PC-3 (cell line): ENCODE measurements at regions not wholly inside any gene's neighbourhood (a gene's known extent, or its start where the extent isn't known, plus 50 kb on each side); places are given as distances from the start of the nearest gene placed in this dataset.
A peak's percentile ranks its signal among the peaks of the same experiment; 100 is the strongest.

Experiments
- ATAC-seq: fragments of 200-7000 bp; cut with Tn5 transposase; 2 replicates; pipeline ENCODE4 v1.9.1; 2020; ENCODE audit warnings: mild to moderate bottlenecking, moderate library complexity
- BruUV-seq: library from RNA; stranded (reverse); fragments of 400-500 nt; replicated peaks from 2 replicates; lab custom pipeline; 2021; lab: Mats Ljungman, UMichigan
- CTCF ChIA-PET: fragments of 300-600 bp; sonication (Branson Sonifier 250); formaldehyde crosslinking; loops from one replicate; lab custom pipeline; 2022; ENCODE audit warnings: antibody characterized with exemption; lab: Charles Lee
- POLR2A ChIA-PET: fragments of 300-600 bp; sonication (Branson Sonifier 250); formaldehyde crosslinking; loops from one replicate; lab custom pipeline; 2022; ENCODE audit warnings: antibody characterized with exemption; ENCODE audit not compliant: unreplicated experiment; lab: Charles Lee
- DNase-seq: peaks from one replicate; pipeline ENCODE4 v3.0.0-alpha.2; 2015
- H2AFZ ChIP-seq: fragments of 300-600 bp; sonication (generic); 2 replicates; pipeline ENCODE4 v1.6.0; 2016; ENCODE audit warnings: antibody characterized with exemption, low read length
- H3F3A ChIP-seq: fragments of 300-600 bp; sonication (generic); one replicate; pipeline ENCODE4 v1.6.0; 2017; ENCODE audit warnings: antibody characterized with exemption, low read length, control low read depth, mild to moderate bottlenecking; ENCODE audit not compliant: unreplicated experiment
- H3K27ac ChIP-seq: fragments of 300-600 bp; sonication (generic); 2 replicates; pipeline ENCODE4 v1.5.1; 2016; ENCODE audit warnings: mild to moderate bottlenecking, low read length
- H3K27me3 ChIP-seq: fragments of 300-600 bp; sonication (generic); 2 replicates; pipeline ENCODE4 v1.6.1; 2016; ENCODE audit warnings: low read length, mixed read lengths
- H3K36me3 ChIP-seq: fragments of 300-600 bp; sonication (generic); 2 replicates; pipeline ENCODE4 v1.6.1; 2016; ENCODE audit warnings: low read depth, mixed run types, low read length, mixed read lengths
- H3K4me1 ChIP-seq: fragments of 300-600 bp; sonication (generic); 2 replicates; pipeline ENCODE4 v1.5.1; 2016; ENCODE audit warnings: low read length; ENCODE audit not compliant: insufficient read depth
- H3K4me2 ChIP-seq: fragments of 300-600 bp; sonication (generic); 2 replicates; pipeline ENCODE4 v1.6.0; 2016; ENCODE audit warnings: low read length
- H3K4me3 ChIP-seq: fragments of 300-600 bp; sonication (generic); 2 replicates; pipeline ENCODE4 v1.5.1; 2016; ENCODE audit warnings: mild to moderate bottlenecking, low read length, mixed read lengths
- H3K79me2 ChIP-seq: fragments of 300-600 bp; sonication (generic); 2 replicates; pipeline ENCODE4 v1.6.1; 2017; ENCODE audit warnings: low read length, mixed read lengths
- H3K9ac ChIP-seq: fragments of 300-600 bp; sonication (generic); 2 replicates; pipeline ENCODE4 v1.6.0; 2016; ENCODE audit warnings: mild to moderate bottlenecking, low read length
- H3K9me2 ChIP-seq: fragments of 300-600 bp; sonication (generic); replicated peaks from 2 replicates; pipeline ENCODE4 v1.6.1; 2016; ENCODE audit warnings: mixed run types, low read length, mixed read lengths
- H3K9me3 ChIP-seq: fragments of 300-600 bp; sonication (generic); 2 replicates; pipeline ENCODE4 v1.6.1; 2016; ENCODE audit warnings: low read length, mixed read lengths
- H4K20me1 ChIP-seq: fragments of 300-600 bp; sonication (generic); 2 replicates; pipeline ENCODE4 v1.6.1; 2016; ENCODE audit warnings: low read length, mixed read lengths
- EZH2 ChIP-seq: fragments of 300-600 bp; sonication (generic); IDR thresholded peaks from one replicate; pipeline ENCODE4 v1.6.1; 2017; ENCODE audit warnings: antibody characterized with exemption, mild to moderate bottlenecking, low read length; ENCODE audit not compliant: unreplicated experiment
- EZH2phosphoT487 ChIP-seq: fragments of 300-600 bp; sonication (generic); IDR thresholded peaks from 2 replicates; pipeline ENCODE4 v1.6.1; 2018; ENCODE audit warnings: mild to moderate bottlenecking, antibody characterized with exemption, low read length, borderline replicate concordance
- intact Hi-C: fragments of 100-400 bp; cut with micrococcal nuclease; formaldehyde crosslinking; loops from 2 replicates; pipeline ENCODE4 v1.9.0; 2023
- TF ChIP-seq, protein P1 (sequence below): fragments of 300-600 bp; sonication (generic); conservative IDR thresholded peaks from 2 replicates; pipeline ENCODE4 v1.5.1; 2017; ENCODE audit warnings: antibody characterized with exemption, low read depth, mild to moderate bottlenecking, low read length

DNA sequence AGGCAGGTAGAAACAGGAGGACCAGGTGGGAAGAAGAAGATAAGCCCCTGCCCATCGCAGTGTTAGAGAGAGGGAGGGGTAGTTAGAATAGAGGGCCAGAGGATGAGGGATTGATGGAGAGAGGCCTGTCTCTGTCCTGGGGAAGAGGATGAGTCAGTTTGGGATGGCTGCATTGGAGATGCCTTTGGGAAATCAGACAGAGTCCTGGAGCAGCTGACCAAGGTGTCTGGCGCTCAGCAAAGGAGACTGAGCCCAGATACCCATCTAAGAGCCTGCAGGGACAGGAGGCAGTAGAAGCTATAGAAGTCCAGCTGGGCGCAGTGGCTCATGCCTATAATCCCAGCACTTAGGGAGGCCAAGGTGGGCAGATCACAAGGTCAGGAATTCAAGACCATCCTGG lies 177.8 kb upstream of the HAAO start:
- DNase-seq (no peak), ATAC-seq (no peak)
- Histone ChIP-seq H3K9ac (no peak overlapping the region), H3K79me2 (no peaks in the 10 kb centered on the region), H3K36me3 (no peaks in the 10 kb centered on the region), H3K27ac (peak overlapping the region; percentile 16; the same call in 1 of the 2 replicates), H4K20me1 (no peaks in the 10 kb centered on the region), H2AFZ (no peak overlapping the region), H3K27me3 (no peaks in the 10 kb centered on the region), H3K4me3 (no peak overlapping the region), H3F3A (no peaks in the 10 kb centered on the region), H3K9me2 (no peaks in the 10 kb centered on the region), H3K4me1 (peaks cover 16% of the 10 kb centered on the region), H3K9me3 (no peaks in the 10 kb centered on the region), H3K4me2 (peak overlapping the region; percentile 32; the same call in 1 of the 2 replicates)
- BruUV-seq, result no TSS peak
- TF ChIP-seq EZH2phosphoT487 (no peak), EZH2 (no peak)
- TF ChIP-seq, protein P1, sequence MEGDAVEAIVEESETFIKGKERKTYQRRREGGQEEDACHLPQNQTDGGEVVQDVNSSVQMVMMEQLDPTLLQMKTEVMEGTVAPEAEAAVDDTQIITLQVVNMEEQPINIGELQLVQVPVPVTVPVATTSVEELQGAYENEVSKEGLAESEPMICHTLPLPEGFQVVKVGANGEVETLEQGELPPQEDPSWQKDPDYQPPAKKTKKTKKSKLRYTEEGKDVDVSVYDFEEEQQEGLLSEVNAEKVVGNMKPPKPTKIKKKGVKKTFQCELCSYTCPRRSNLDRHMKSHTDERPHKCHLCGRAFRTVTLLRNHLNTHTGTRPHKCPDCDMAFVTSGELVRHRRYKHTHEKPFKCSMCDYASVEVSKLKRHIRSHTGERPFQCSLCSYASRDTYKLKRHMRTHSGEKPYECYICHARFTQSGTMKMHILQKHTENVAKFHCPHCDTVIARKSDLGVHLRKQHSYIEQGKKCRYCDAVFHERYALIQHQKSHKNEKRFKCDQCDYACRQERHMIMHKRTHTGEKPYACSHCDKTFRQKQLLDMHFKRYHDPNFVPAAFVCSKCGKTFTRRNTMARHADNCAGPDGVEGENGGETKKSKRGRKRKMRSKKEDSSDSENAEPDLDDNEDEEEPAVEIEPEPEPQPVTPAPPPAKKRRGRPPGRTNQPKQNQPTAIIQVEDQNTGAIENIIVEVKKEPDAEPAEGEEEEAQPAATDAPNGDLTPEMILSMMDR, result no peak
- CTCF ChIA-PET, result no interaction called here
- POLR2A ChIA-PET, result interaction anchor here (0.7 kb wide), 1 partner anchor 131 kb away, joined by 3 read pairs; no protein-coding TSS in a partner anchor
- intact Hi-C loops, result no loop called here

DNA sequence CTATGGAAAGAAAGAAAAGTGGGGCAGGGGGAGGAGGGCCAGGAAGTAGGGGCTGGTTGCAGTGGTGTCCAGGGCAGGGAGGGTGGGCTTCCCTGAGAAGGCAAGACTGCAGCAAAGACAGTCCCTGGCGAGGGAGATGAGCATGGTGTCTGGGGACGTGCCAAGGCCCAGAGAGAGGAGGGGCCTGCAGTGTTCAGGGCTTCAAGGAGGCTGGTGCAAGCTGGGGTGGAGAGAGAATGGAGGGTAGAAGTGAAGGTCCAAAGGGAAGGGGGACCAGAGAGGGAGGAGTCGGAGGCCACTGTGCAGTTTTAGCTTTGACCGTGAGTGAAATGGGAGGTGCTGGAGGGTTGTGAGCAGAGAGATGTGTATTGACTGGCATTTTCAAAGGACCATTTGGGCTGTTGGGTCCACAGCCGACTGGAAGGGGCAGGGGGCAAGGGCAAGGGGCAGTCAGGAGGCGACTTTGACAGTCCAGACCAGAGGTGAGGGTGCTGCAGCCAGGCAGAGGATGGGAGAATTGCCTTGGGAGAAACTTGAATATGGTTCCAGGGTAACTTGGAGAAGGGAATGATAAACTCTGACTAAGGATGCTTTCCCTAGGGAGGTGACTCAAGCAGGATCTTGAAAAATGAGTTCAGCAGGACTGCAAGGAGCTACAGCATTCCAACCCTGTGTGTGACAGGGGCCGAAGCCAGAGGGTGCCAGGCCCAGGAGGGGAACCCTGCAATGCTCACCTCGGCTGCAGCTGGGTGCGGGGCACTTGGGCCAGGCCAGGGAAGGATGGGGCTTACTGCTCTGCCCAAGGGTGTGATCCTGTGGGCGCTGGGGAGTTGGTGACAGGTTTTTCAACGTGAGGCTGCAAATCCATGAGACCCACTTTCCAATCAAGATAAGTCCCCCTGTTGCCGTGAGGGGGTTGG lies 177.1 kb upstream of the HAAO start:
- intact Hi-C loops, result no loop called here
- Histone ChIP-seq H3K9me2 (no peaks in the 10 kb centered on the region), H3K27me3 (no peaks in the 10 kb centered on the region), H3K4me2 (peak overlapping the region; percentile 32; the same call in 1 of the 2 replicates), H3K27ac (peak overlapping the region; percentile 16), H3K36me3 (no peaks in the 10 kb centered on the region), H3K79me2 (no peaks in the 10 kb centered on the region), H3K9ac (no peak overlapping the region), H3F3A (no peaks in the 10 kb centered on the region), H3K4me3 (no peak overlapping the region), H3K9me3 (no peaks in the 10 kb centered on the region), H3K4me1 (peaks cover 19% of the 10 kb centered on the region), H2AFZ (no peak overlapping the region), H4K20me1 (no peaks in the 10 kb centered on the region)
- ChIA-PET POLR2A (interaction anchor here (0.5 to 0.7 kb wide), 2 partner anchors 131 to 149 kb away, joined by 3 read pairs; no protein-coding TSS in a partner anchor), CTCF (no interaction called here)
- peak; percentile 94 for ATAC-seq
- TF ChIP-seq, protein P1, result no peak
- DNase-seq, result peak; percentile 86
- no TSS peak for BruUV-seq
